CD4-positive, alpha-beta T cell treated with Interleukin-15 for 1 hour (primary cell): ENCODE measurements at regions not wholly inside any gene's neighbourhood (a gene's known extent, or its start where the extent isn't known, plus 50 kb on each side); places are given as distances from the start of the nearest gene placed in this dataset.

Experiments used
- DNase-seq: peaks from one replicate; pipeline ENCODE4 v3.0.0-alpha.2; 2020

GRCh38 chr12:90899456-90900182, 55.4 kb downstream of the CCER1 start:
- DNase-seq, result no peak

- no peak for DNase-seq
These were observed 57.0 kb downstream of the CCER1 start for GRCh38 chr12:90897986-90898385.

- DNase-seq, result no peak
These were observed 57.7 kb downstream of the CCER1 start for GRCh38 chr12:90897316-90897715.

- no peak for DNase-seq
These were observed 58.2 kb downstream of the CCER1 start for GRCh38 chr12:90896821-90897220.

- DNase-seq, result no peak
These were observed 58.8 kb downstream of the CCER1 start for GRCh38 chr12:90896164-90896563.

- DNase-seq, result no peak
These were observed 66.7 kb downstream of the CCER1 start for GRCh38 chr12:90888316-90888715.

GRCh38 chr12:90883456-90883855, 71.5 kb downstream of the CCER1 start:
- DNase-seq, result no peak

GRCh38 chr12:90871726-90872096, 83.3 kb downstream of the CCER1 start:
- no peak for DNase-seq

- DNase-seq, result no peak
These were observed 83.8 kb downstream of the CCER1 start for GRCh38 chr12:90870971-90871725.

GRCh38 chr12:90868626-90869025, 86.3 kb downstream of the CCER1 start:
- DNase-seq, result no peak

- DNase-seq, result no peak
These were observed 95.4 kb downstream of the CCER1 start for GRCh38 chr12:90859591-90859990.

GRCh38 chr12:90858252-90858651, 96.7 kb downstream of the CCER1 start:
- no peak for DNase-seq

- no peak for DNase-seq
These were observed 99.4 kb downstream of the CCER1 start for GRCh38 chr12:90855534-90855933.

GRCh38 chr12:90854136-90854689, 100.8 kb downstream of the CCER1 start:
- no peak for DNase-seq

- no peak for DNase-seq
These were observed 102.9 kb downstream of the CCER1 start for GRCh38 chr12:90851800-90852718.

GRCh38 chr12:90842477-90842876, 112.5 kb downstream of the CCER1 start:
- no peak for DNase-seq

GRCh38 chr12:90841336-90841735, 113.6 kb downstream of the CCER1 start:
- no peak for DNase-seq

GRCh38 chr12:90839346-90839745, 115.6 kb downstream of the CCER1 start:
- DNase-seq, result no peak

GRCh38 chr12:90836689-90837088, 118.3 kb downstream of the CCER1 start:
- DNase-seq, result no peak

GRCh38 chr12:90833228-90833627, 121.7 kb downstream of the CCER1 start:
- no peak for DNase-seq

GRCh38 chr12:90832427-90832826, 122.5 kb downstream of the CCER1 start:
- no peak for DNase-seq

- DNase-seq, result no peak
These were observed 123.3 kb downstream of the CCER1 start for GRCh38 chr12:90831712-90832111.

- DNase-seq, result no peak
These were observed 125.9 kb downstream of the CCER1 start for GRCh38 chr12:90829044-90829443.
